Fibroblast of lung (primary cell): ENCODE measurements at regions not wholly inside any gene's neighbourhood (a gene's known extent, or its start where the extent isn't known, plus 50 kb on each side); places are given as distances from the start of the nearest gene placed in this dataset.

ENCODE experiments used
- DNase-seq, 2 donors: peaks; one replicate each; pipeline versions ENCODE4 v3.0.0 to v3.0.0-alpha.2; 2010; ENCODE audit warnings: low read depth in 2 of 2
- H2AFZ ChIP-seq: 2 replicates; pipeline ENCODE4 v1.5.1; 2012; ENCODE audit warnings: low read length, control low read depth, inconsistent platforms
- H3K27ac ChIP-seq: 2 replicates; pipeline ENCODE4 v1.5.1; 2011; ENCODE audit warnings: low read length, control low read depth; ENCODE audit not compliant: insufficient read depth
- H3K27me3 ChIP-seq: 2 replicates; pipeline ENCODE4 v1.5.1; 2011; ENCODE audit warnings: mild to moderate bottlenecking, low read length; ENCODE audit not compliant: control insufficient read depth, insufficient read depth
- H3K36me3 ChIP-seq: 2 replicates; pipeline ENCODE4 v1.5.1; 2011; ENCODE audit warnings: low read length; ENCODE audit not compliant: control insufficient read depth, insufficient read depth
- H3K4me1 ChIP-seq: 2 replicates; pipeline ENCODE4 v1.5.1; 2011; ENCODE audit warnings: low read length; ENCODE audit not compliant: control insufficient read depth, insufficient read depth; ENCODE audit errors: extremely low read depth
- H3K4me2 ChIP-seq: 2 replicates; pipeline ENCODE4 v1.5.1; 2011; ENCODE audit warnings: low read length, control low read depth; ENCODE audit not compliant: insufficient read depth; ENCODE audit errors: extremely low read depth
- H3K4me3 ChIP-seq, 4 experiments: fragments of 200-600 bp in 1 of 4; sonication (generic) in 1 of 4; replicated peaks in 1 of 4; 2 replicates each; pipeline ENCODE4 v1.5.1; 2011 to 2016; ENCODE audit warnings: low read length in 4 of 4, low read depth in 3 of 4, mild to moderate bottlenecking in 3 of 4, control low read depth in 2 of 4, inconsistent platforms in 1 of 4, mixed read lengths in 1 of 4; ENCODE audit not compliant: insufficient read depth in 1 of 4; ENCODE audit errors: control extremely low read depth in 1 of 4
- H3K79me2 ChIP-seq: 2 replicates; pipeline ENCODE4 v1.5.1; 2012; ENCODE audit warnings: mild to moderate bottlenecking, low read length, inconsistent platforms; ENCODE audit not compliant: control insufficient read depth, insufficient read depth
- H3K9ac ChIP-seq: 2 replicates; pipeline ENCODE4 v1.5.1; 2011; ENCODE audit warnings: mild to moderate bottlenecking, low read length, control low read depth; ENCODE audit not compliant: insufficient read depth
- H3K9me3 ChIP-seq: 2 replicates; pipeline ENCODE4 v1.5.1; 2012; ENCODE audit warnings: low read depth, low read length; ENCODE audit not compliant: control insufficient read depth, insufficient read depth
- H4K20me1 ChIP-seq: 2 replicates; pipeline ENCODE4 v1.5.1; 2011; ENCODE audit warnings: low read length; ENCODE audit not compliant: control insufficient read depth, insufficient read depth; ENCODE audit errors: extremely low read depth
- EZH2 ChIP-seq: IDR thresholded peaks from 2 replicates; pipeline ENCODE4 v1.5.1; 2012; ENCODE audit warnings: low read length, control low read depth, mild to moderate bottlenecking; ENCODE audit errors: missing control alignments
- TF ChIP-seq, protein P1 (sequence below), 2 donors: IDR thresholded peaks in 1 of 2; conservative IDR thresholded peaks in 1 of 2; 1 replicate in 1 of 2; 2 replicates in 1 of 2; pipeline ENCODE4 v1.5.1; 2011 to 2012; ENCODE audit warnings: low read length in 2 of 2, control low read depth in 1 of 2, inconsistent platforms in 1 of 2, low read depth in 1 of 2, mild to moderate bottlenecking in 1 of 2

GRCh38 chr6:4693173-4693970 is 82.8 kb upstream of the CDYL start:
- H3K36me3 ChIP-seq, result no peaks in the 10 kb centered on the region
- H3K4me3 ChIP-seq, result no peak overlapping the region
- no peak overlapping the region for H2AFZ ChIP-seq
- no peaks in the 10 kb centered on the region for H4K20me1 ChIP-seq
- peak in 1 of 2 donors; percentile 48 for DNase-seq
- H3K4me2 ChIP-seq, result no peak overlapping the region
- no peaks in the 10 kb centered on the region for H3K9me3 ChIP-seq
- no peak overlapping the region for H3K27ac ChIP-seq
- no peak for TF ChIP-seq EZH2
- TF ChIP-seq, protein P1, sequence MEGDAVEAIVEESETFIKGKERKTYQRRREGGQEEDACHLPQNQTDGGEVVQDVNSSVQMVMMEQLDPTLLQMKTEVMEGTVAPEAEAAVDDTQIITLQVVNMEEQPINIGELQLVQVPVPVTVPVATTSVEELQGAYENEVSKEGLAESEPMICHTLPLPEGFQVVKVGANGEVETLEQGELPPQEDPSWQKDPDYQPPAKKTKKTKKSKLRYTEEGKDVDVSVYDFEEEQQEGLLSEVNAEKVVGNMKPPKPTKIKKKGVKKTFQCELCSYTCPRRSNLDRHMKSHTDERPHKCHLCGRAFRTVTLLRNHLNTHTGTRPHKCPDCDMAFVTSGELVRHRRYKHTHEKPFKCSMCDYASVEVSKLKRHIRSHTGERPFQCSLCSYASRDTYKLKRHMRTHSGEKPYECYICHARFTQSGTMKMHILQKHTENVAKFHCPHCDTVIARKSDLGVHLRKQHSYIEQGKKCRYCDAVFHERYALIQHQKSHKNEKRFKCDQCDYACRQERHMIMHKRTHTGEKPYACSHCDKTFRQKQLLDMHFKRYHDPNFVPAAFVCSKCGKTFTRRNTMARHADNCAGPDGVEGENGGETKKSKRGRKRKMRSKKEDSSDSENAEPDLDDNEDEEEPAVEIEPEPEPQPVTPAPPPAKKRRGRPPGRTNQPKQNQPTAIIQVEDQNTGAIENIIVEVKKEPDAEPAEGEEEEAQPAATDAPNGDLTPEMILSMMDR (conservative IDR thresholded peaks at IDR 0.05 in 1 of 2, IDR thresholded peaks at IDR 0.05 in 1 of 2; ENCODE audit: low read depth in 1 of 2, low read length in 2 of 2), result no peak
- no peaks in the 10 kb centered on the region for H3K27me3 ChIP-seq
- H3K4me1 ChIP-seq, result peaks cover 2% of the 10 kb centered on the region
- no peak overlapping the region for H3K9ac ChIP-seq
- H3K79me2 ChIP-seq, result no peaks in the 10 kb centered on the region

DNA sequence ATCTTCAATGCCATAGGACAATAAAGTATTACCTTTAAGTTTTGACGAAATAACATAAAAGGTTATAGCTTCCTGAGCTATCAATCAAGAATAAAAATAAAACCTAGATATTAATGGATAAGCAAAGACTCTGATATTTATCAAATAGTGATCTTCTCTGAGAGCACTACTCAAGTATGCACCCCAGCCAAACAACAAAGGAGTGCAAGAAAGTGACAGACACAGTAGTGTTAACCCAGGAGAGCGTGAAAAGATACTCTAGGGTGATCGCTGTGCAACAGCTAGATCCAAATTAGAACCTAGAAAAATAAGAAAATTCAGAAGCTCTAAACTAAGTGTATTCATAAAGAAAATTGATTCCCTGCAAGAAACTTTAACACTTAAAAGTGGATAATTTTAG is 83.5 kb upstream of the CDYL start:
- Histone ChIP-seq H3K4me1 (peaks cover 2% of the 10 kb centered on the region), H3K36me3 (no peaks in the 10 kb centered on the region), H3K9me3 (no peaks in the 10 kb centered on the region), H2AFZ (no peak overlapping the region), H4K20me1 (no peaks in the 10 kb centered on the region), H3K9ac (no peak overlapping the region), H3K27me3 (no peaks in the 10 kb centered on the region), H3K4me2 (no peak overlapping the region), H3K4me3 (no peak overlapping the region), H3K79me2 (no peaks in the 10 kb centered on the region), H3K27ac (no peak overlapping the region)
- no peak for DNase-seq
- TF ChIP-seq EZH2, result no peak
- TF ChIP-seq, protein P1 (conservative IDR thresholded peaks at IDR 0.05 in 1 of 2, IDR thresholded peaks at IDR 0.05 in 1 of 2; ENCODE audit: low read depth in 1 of 2, low read length in 2 of 2), result no peak

GRCh38 chr6:4687989-4688947 is 87.9 kb upstream of the CDYL start:
- no peaks in the 10 kb centered on the region for H3K79me2 ChIP-seq
- no peaks in the 10 kb centered on the region for H4K20me1 ChIP-seq
- peak; percentile 82 to 89 for DNase-seq
- H3K4me1 ChIP-seq, result peaks cover 2% of the 10 kb centered on the region
- no peak for TF ChIP-seq EZH2
- TF ChIP-seq, protein P1 (conservative IDR thresholded peaks at IDR 0.05 in 1 of 2, IDR thresholded peaks at IDR 0.05 in 1 of 2; ENCODE audit: low read depth in 1 of 2, low read length in 2 of 2), result no peak
- H3K4me2 ChIP-seq, result peak overlapping the region; percentile 17
- no peaks in the 10 kb centered on the region for H3K9me3 ChIP-seq
- H3K27ac ChIP-seq, result peak overlapping the region; percentile 13
- H3K27me3 ChIP-seq, result peaks cover 2% of the 10 kb centered on the region
- peak overlapping the region in 2 of 4 experiments; percentile 11 to 51 for H3K4me3 ChIP-seq
- H2AFZ ChIP-seq, result no peak overlapping the region
- no peaks in the 10 kb centered on the region for H3K36me3 ChIP-seq
- no peak overlapping the region for H3K9ac ChIP-seq
